ENCODE measurements at regions not wholly inside any gene's neighbourhood (a gene's known extent, or its start where the extent isn't known, plus 50 kb on each side); places are given as distances from the start of the nearest gene placed in this dataset.

DNA sequence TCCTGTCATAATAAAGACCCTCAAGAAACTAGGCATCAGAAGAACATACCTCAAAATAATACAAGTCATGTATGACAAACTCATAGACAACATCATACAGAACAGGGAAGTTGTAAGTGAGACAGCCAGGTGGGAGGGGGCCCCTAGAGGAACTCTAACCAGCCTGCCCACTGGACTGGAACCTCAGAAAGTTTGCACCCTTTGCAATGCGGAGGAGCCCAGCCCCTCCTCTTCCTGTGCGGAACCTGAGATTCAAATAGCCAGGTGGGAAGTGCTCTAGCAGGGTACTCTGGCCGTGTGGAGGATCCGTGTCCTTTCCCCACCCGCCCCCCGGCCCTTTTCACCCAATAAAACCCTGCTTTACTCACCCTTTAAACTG lies 387.0 kb upstream of the CBLB start:
- no peak overlapping the region for H3K27ac ChIP-seq
- TF ChIP-seq, protein P1, sequence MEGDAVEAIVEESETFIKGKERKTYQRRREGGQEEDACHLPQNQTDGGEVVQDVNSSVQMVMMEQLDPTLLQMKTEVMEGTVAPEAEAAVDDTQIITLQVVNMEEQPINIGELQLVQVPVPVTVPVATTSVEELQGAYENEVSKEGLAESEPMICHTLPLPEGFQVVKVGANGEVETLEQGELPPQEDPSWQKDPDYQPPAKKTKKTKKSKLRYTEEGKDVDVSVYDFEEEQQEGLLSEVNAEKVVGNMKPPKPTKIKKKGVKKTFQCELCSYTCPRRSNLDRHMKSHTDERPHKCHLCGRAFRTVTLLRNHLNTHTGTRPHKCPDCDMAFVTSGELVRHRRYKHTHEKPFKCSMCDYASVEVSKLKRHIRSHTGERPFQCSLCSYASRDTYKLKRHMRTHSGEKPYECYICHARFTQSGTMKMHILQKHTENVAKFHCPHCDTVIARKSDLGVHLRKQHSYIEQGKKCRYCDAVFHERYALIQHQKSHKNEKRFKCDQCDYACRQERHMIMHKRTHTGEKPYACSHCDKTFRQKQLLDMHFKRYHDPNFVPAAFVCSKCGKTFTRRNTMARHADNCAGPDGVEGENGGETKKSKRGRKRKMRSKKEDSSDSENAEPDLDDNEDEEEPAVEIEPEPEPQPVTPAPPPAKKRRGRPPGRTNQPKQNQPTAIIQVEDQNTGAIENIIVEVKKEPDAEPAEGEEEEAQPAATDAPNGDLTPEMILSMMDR (IDR thresholded peaks at IDR 0.05) = no peak
- no peak for TF ChIP-seq POLR2A (IDR thresholded peaks at IDR 0.05)
- H3K36me3 ChIP-seq = no peaks in the 10 kb centered on the region
- H3K27me3 ChIP-seq = no peaks in the 10 kb centered on the region
- H3K4me1 ChIP-seq = no peaks in the 10 kb centered on the region
- 57 to 59% methylated on average over 6 of the region's 6 CpGs for WGBS, 2 donors
- no peak overlapping the region for H3K4me3 ChIP-seq (replicated peaks in 1 of 3)
- no peak for DNase-seq
- no peaks in the 10 kb centered on the region for H3K9me3 ChIP-seq
- intact Hi-C loops (cut with DNase I) = no loop called here

DNA sequence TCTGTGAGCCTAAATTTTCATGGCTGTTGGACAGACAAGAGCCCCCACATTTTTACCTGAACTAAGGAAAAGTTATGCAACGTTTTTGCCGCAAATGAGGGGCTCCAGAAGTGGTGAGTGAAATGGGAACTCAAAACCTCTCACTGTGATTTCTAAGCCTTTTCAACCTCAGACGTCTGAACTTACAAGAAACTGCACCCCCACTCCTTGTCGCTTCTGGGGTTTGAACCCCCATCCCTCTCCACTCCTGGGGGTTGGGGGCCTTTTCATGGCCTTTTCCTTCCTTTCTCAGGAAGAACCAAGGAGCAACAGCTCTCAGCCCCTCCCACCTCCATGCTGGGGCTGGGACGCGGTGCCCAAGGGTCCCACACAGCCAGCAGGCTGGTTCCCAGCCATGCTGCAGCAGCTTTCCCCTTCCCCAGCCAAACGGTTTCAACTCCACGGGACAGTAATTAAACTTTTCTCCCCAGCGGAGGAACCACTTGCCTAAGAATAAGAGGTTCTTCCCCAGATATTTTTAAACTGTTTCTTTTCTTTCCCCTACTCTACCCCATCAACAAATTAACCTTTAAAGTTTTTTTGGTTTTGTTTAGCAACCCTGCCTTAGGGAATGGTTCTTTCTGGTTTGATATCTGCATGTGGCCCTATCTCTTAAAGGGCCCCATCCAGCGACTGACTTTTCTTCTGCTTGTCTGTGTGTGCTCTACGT lies 387.6 kb upstream of the CBLB start:
- Histone ChIP-seq H3K36me3 (no peaks in the 10 kb centered on the region), H3K4me1 (no peaks in the 10 kb centered on the region), H3K4me3 (replicated peaks in 1 of 3) (no peak overlapping the region), H3K27ac (no peak overlapping the region), H3K9me3 (no peaks in the 10 kb centered on the region), H3K27me3 (no peaks in the 10 kb centered on the region)
- TF ChIP-seq, protein P1 (IDR thresholded peaks at IDR 0.05) = no peak
- TF ChIP-seq POLR2A (IDR thresholded peaks at IDR 0.05) = no peak
- no peak for DNase-seq
- intact Hi-C loops (cut with DNase I) = no loop called here
- 63 to 77% methylated on average over 11 of the region's 11 CpGs for WGBS, 2 donors

DNA sequence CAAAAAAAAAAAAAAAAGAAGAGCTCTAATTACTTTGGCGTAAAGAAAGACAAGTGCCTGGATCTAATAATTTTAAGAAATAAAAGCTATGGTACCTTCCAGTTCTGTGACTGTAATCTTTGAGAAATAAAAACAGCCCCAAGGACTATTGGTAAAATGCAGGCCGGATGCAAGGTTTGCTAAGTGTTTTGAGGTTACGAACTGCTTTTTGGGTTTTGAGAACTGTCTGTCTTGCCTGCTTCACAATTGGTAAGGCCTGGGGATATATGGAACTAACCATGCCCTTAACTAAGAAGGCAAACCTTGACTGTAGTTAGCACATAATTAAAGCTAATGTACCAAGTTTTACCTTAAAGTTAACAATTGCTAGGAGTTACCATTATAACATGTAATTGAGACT lies 388.4 kb upstream of the CBLB start:
- Histone ChIP-seq H3K4me1 (no peaks in the 10 kb centered on the region), H3K4me3 (replicated peaks in 1 of 3) (no peak overlapping the region), H3K9me3 (no peaks in the 10 kb centered on the region), H3K36me3 (no peaks in the 10 kb centered on the region), H3K27me3 (no peaks in the 10 kb centered on the region), H3K27ac (no peak overlapping the region)
- no peak for TF ChIP-seq POLR2A (IDR thresholded peaks at IDR 0.05)
- TF ChIP-seq, protein P1 (IDR thresholded peaks at IDR 0.05) = no peak
- 91 to 94% methylated on average over 3 of the region's 3 CpGs for WGBS, 2 donors
- intact Hi-C loops (cut with DNase I) = no loop called here
- DNase-seq = no peak

DNA sequence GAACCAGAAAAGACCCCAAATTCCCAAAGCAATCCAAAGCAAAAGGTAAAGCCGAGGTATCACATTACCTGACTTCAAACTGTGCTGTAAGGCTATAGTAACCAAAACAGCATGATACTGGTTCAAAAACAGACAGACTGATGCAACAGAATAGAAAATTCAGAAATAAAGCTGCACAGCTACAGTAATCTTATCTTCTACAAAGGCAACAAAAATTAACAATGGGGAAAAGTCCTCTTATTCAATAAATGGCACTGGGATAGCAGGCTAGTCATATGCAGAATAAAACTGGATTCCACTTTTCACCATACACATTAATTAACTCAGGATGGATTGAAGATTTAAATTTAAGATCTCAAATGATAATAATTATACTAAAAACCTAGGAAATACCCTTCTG lies 392.6 kb upstream of the CBLB start:
- no peak for DNase-seq
- Histone ChIP-seq H3K9me3 (no peaks in the 10 kb centered on the region), H3K4me3 (replicated peaks in 1 of 3) (no peak overlapping the region), H3K27me3 (no peaks in the 10 kb centered on the region), H3K27ac (no peak overlapping the region), H3K36me3 (no peaks in the 10 kb centered on the region), H3K4me1 (no peaks in the 10 kb centered on the region)
- intact Hi-C loops (cut with DNase I) = no loop called here
- 89 to 95% methylated on average over 1 of the region's 1 CpG for WGBS, 2 donors
- no peak for TF ChIP-seq POLR2A (IDR thresholded peaks at IDR 0.05)
- TF ChIP-seq, protein P1 (IDR thresholded peaks at IDR 0.05) = no peak

DNA sequence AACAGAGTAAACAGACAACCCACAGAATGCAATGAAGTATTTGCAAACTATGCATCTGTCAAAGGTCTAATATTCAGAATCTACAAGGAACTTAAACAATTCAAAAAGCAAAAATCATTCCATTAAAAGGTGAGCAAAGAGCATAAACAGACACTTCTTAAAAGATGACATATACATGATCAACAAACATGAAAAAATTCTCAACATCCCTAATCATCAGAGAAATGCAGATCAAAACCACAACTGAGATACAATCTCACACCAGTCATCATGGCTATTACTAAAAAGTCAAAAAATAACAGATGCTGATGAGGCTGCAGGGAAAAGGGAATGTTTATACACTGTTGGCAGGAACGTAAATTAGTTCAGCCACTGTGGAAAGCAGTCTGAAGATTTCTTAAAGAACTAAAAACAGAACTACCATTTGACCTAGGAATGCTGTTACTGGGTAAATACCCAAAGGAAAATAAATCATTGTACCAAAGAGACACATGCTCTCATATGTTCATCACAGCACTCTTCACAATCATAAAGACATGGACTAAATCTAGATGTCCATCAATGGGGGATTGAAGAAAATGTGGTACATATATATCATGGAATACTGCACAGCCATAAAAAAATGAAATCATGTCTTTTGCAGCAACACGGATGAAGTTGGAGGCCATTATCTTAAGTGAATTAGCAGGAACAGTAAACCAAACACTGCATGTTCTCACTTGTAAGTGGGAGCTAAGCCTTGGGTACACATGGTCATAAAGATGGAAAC lies 393.3 kb upstream of the CBLB start:
- Histone ChIP-seq H3K9me3 (no peaks in the 10 kb centered on the region), H3K27me3 (no peaks in the 10 kb centered on the region), H3K4me3 (replicated peaks in 1 of 3) (no peak overlapping the region), H3K36me3 (no peaks in the 10 kb centered on the region), H3K4me1 (no peaks in the 10 kb centered on the region), H3K27ac (no peak overlapping the region)
- WGBS, 2 donors = 61 to 72% methylated on average over 2 of the region's 2 CpGs
- TF ChIP-seq, protein P1 (IDR thresholded peaks at IDR 0.05) = no peak
- no peak for TF ChIP-seq POLR2A (IDR thresholded peaks at IDR 0.05)
- DNase-seq = no peak
- intact Hi-C loops (cut with DNase I) = no loop called here
